CD4-positive, alpha-beta memory T cell (primary cell): ENCODE measurements at regions not wholly inside any gene's neighbourhood (a gene's known extent, or its start where the extent isn't known, plus 50 kb on each side); places are given as distances from the start of the nearest gene placed in this dataset.
"Not testable (repeated sequence)": the region's sequence is repeated elsewhere in the genome, so short reads cannot be mapped to it uniquely, and the experiment has no call there.

Experiments
- CTCF ChIA-PET: fragments of 350-600 bp; sonication (Branson Sonifier 250); formaldehyde crosslinking; loops from one replicate; lab custom pipeline; 2021; ENCODE audit warnings: inconsistent platforms; ENCODE audit not compliant: partially characterized antibody; lab: Charles Lee
- POLR2A ChIA-PET: fragments of 350-600 bp; sonication (Branson Sonifier 250); formaldehyde crosslinking; loops from one replicate; lab custom pipeline; 2021; ENCODE audit not compliant: partially characterized antibody; lab: Charles Lee
- DNase-seq, 5 donors: peaks; one replicate each; pipeline versions ENCODE4 v3.0.0 to v3.0.0-alpha.2; 2020 to 2022; ENCODE audit warnings: mixed read lengths in 1 of 5
- H3K27ac ChIP-seq: one replicate; pipeline ENCODE4 v1.7.0; 2013; ENCODE audit warnings: low read depth, low read length
- H3K27me3 ChIP-seq: 2 replicates; pipeline ENCODE4 v1.7.0; 2013; ENCODE audit warnings: mild to moderate bottlenecking, low read length, moderate library complexity; ENCODE audit not compliant: insufficient read depth
- H3K36me3 ChIP-seq: 2 replicates; pipeline ENCODE4 v1.7.0; 2013; ENCODE audit warnings: mild to moderate bottlenecking, low read length, moderate library complexity; ENCODE audit not compliant: insufficient read depth
- H3K4me1 ChIP-seq: 2 replicates; pipeline ENCODE4 v1.7.0; 2013; ENCODE audit warnings: mild to moderate bottlenecking, low read length, moderate library complexity; ENCODE audit not compliant: insufficient read depth
- H3K4me3 ChIP-seq, 2 donors: one replicate each; pipeline ENCODE4 v1.7.0; 2013; ENCODE audit warnings: low read length in 2 of 2, mild to moderate bottlenecking in 1 of 2
- H3K9me3 ChIP-seq, 2 donors: one replicate each; pipeline ENCODE4 v1.7.0; 2013; ENCODE audit warnings: low read length in 2 of 2, control low read depth in 1 of 2; ENCODE audit not compliant: control insufficient read depth in 1 of 2
- H3K27ac Mint-ChIP-seq, 7 donors: one replicate each; pipeline ENCODE4 v1.8.0; 2020 to 2021; ENCODE audit warnings: mixed read lengths in 7 of 7, mild to moderate bottlenecking in 6 of 7, inconsistent platforms in 3 of 7, moderate library complexity in 3 of 7
- H3K27me3 Mint-ChIP-seq, 2 donors: one replicate each; pipeline ENCODE4 v1.8.0; 2020 to 2021; ENCODE audit warnings: mixed read lengths in 2 of 2
- H3K36me3 Mint-ChIP-seq, 2 donors: one replicate each; pipeline ENCODE4 v1.8.0; 2020 to 2021; ENCODE audit warnings: mixed read lengths in 2 of 2, inconsistent platforms in 1 of 2, mild to moderate bottlenecking in 1 of 2
- H3K4me1 Mint-ChIP-seq, 4 donors: one replicate each; pipeline ENCODE4 v1.8.0; 2020 to 2021; ENCODE audit warnings: mixed read lengths in 4 of 4, mild to moderate bottlenecking in 1 of 4
- H3K4me3 Mint-ChIP-seq, 8 donors: one replicate each; pipeline ENCODE4 v1.8.0; 2020 to 2021; ENCODE audit warnings: mixed read lengths in 8 of 8, mild to moderate bottlenecking in 7 of 8, moderate library complexity in 6 of 8, inconsistent platforms in 3 of 8
- H3K9me3 Mint-ChIP-seq, 8 donors: one replicate each; pipeline ENCODE4 v1.8.0; 2020 to 2021; ENCODE audit warnings: mixed read lengths in 8 of 8, mild to moderate bottlenecking in 5 of 8, inconsistent platforms in 3 of 8, moderate library complexity in 1 of 8
- intact Hi-C: fragments of 100-400 bp; cut with micrococcal nuclease; formaldehyde crosslinking; loops from one replicate; pipeline ENCODE4 v1.15.1; 2023

DNA sequence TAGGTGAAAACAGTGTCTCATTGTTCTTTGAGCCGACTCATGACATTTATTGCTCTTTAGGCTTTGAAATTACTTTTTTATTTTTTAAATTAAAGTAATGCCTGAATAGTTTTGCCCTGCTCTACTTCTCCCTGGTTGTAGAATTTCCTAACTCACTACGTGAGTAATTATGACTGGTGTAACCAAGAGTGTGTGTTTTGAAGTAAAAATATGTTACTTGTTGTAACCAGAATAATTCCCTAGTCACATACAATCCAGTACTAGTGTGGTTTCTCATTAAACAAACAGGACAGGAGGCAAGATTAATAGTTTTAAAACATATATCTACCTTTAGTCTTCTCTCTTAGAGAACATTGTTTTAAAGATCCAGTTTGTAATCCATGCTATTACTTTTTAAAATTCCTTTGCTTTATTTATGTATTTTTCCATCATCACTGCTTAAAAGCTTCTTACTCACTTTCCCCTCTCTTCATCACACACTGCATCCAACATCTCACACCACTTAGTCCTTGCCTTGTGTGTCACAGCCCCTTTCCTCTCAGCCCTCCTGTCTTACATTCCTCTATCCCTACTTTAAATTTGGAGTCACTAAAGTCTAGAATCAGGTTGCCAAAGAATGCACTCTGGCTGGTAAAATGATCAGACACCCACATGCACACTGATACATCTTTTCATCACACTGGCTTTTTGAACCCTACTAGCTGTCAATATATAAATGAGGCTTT, 219.7 kb downstream of the WNT5A start:
- Mint-ChIP-seq H3K4me1 (no peaks in the 10 kb centered on the region), H3K9me3 (peaks cover 0 to 9% (median 0%) of the 10 kb centered on the region in 8 donors), H3K36me3 (no peaks in the 10 kb centered on the region), H3K4me3 (no peak overlapping the region), H3K27me3 (peaks cover 0 to 2% of the 10 kb centered on the region in 2 donors), H3K27ac (no peak overlapping the region)
- Histone ChIP-seq H3K27me3 (no peaks in the 10 kb centered on the region), H3K27ac (no peak overlapping the region), H3K4me1 (no peaks in the 10 kb centered on the region), H3K4me3 (no peak overlapping the region), H3K36me3 (no peaks in the 10 kb centered on the region), H3K9me3 (no peaks in the 10 kb centered on the region)
- DNase-seq, result no peak
- ChIA-PET POLR2A (no interaction called here), CTCF (no interaction called here)
- intact Hi-C loops, result no loop called here

DNA sequence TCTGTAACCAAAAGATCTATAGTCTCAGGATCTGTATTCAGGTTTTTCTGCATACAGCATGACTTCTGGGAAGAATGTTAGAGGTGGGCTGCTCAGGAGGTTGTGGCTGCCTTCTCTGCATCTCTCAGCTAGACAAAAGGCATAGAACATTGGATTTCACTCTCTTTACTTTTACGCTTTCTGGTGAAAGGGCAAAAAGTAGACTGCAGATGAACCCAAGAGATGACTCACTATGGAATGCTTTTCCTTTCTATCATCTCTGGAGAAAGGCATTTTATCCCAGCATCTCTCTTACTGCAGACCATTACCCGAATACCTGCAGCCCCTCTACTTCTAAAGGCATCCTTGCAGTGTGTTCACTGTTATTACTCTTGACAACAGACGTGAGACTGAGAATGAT, 222.2 kb downstream of the WNT5A start:
- no peak overlapping the region for H3K27ac Mint-ChIP-seq
- ChIA-PET POLR2A (no interaction called here), CTCF (no interaction called here)
- H3K4me1 Mint-ChIP-seq, result no peaks in the 10 kb centered on the region
- DNase-seq, result no peak
- Histone ChIP-seq H3K27me3 (no peaks in the 10 kb centered on the region), H3K27ac (no peak overlapping the region), H3K36me3 (no peaks in the 10 kb centered on the region), H3K4me1 (no peaks in the 10 kb centered on the region), H3K4me3 (no peak overlapping the region), H3K9me3 (no peaks in the 10 kb centered on the region)
- intact Hi-C loops, result no loop called here
- no peaks in the 10 kb centered on the region for H3K36me3 Mint-ChIP-seq
- H3K9me3 Mint-ChIP-seq, result peaks cover 0 to 7% (median 2%) of the 10 kb centered on the region in 8 donors
- H3K4me3 Mint-ChIP-seq, result no peak overlapping the region
- H3K27me3 Mint-ChIP-seq, result peaks cover 0 to 2% of the 10 kb centered on the region in 2 donors

DNA sequence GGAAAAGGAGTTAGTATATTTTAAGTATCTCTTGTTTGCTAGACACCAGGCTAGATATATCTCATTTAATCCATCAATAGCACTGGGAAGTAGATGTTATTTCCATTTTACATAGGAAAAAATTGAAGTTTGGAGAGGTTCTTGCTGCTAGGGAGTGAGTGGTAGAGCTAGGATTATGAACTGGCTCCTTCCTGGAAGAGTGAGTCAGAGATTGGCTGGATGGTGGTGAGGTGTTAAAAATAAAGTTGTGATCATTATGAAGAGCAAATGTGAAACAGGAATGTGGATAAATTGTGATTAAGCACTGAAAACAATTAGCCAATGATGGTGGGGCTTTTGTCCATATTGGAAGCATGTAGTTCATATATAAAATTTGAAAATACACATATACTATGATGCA, 234.2 kb downstream of the WNT5A start:
- Mint-ChIP-seq H3K4me1 (no peaks in the 10 kb centered on the region), H3K27me3 (peaks cover 0 to 2% of the 10 kb centered on the region in 2 donors), H3K4me3 (no peak overlapping the region), H3K27ac (no peak overlapping the region), H3K9me3 (peaks cover 1 to 19% (median 7%) of the 10 kb centered on the region in 8 donors), H3K36me3 (no peaks in the 10 kb centered on the region)
- ChIA-PET POLR2A (no interaction called here), CTCF (no interaction called here)
- Histone ChIP-seq H3K36me3 (no peaks in the 10 kb centered on the region), H3K27ac (no peak overlapping the region), H3K4me1 (no peaks in the 10 kb centered on the region), H3K27me3 (no peaks in the 10 kb centered on the region), H3K9me3 (no peaks in the 10 kb centered on the region), H3K4me3 (no peak overlapping the region)
- DNase-seq, result no peak
- intact Hi-C loops, result no loop called here

DNA sequence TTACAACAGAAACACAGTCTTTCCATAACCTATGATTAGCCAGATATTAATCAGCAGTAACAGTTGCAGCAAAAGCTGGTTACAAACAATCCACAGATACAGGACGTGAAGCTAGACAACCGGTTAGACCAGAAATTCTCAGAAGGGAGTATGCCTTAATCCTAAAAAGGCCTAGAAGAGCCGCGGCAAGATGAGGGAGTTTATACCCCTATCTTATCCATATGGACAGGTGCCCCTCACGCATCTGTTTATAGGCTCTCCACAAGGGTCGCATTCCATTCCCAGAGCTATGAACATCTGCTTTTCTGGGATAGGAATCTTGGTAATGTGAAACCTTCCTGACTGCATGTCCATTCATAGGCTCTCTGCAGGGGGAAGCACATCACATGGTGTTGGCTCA, 237.9 kb downstream of the WNT5A start:
- POLR2A ChIA-PET, DNase-seq, H3K36me3 Mint-ChIP-seq, H3K27me3 Mint-ChIP-seq, H3K27ac Mint-ChIP-seq, H3K4me1 Mint-ChIP-seq, H3K27me3 ChIP-seq, intact Hi-C loops, H3K27ac ChIP-seq, H3K36me3 ChIP-seq, H3K9me3 ChIP-seq, H3K4me3 ChIP-seq, CTCF ChIA-PET, H3K4me3 Mint-ChIP-seq, H3K4me1 ChIP-seq: not testable (repeated sequence)
- peaks cover 1 to 22% (median 8%) of the 10 kb centered on the region in 8 donors for H3K9me3 Mint-ChIP-seq

DNA sequence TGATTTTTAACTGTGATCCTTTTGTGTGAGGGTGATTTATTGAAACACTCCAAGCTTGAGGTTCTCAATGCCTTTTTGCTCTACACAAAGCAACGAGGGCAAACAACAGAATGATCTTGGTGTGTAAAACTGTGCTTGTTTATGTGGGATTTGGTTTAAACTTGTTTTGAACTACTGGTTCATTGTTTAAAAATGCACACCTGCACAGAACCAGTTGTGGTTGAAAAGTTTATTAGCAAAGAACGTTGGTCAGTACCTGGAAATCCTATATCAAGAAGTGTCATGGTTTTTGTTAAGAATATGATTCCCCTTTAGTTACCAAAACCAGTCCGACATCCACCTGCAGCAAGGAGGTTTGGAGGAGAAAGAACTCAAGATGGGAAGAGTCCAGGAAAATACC, 239.4 kb downstream of the WNT5A start:
- Mint-ChIP-seq H3K4me3 (no peak overlapping the region), H3K36me3 (no peaks in the 10 kb centered on the region), H3K4me1 (no peaks in the 10 kb centered on the region), H3K27me3 (no peaks in the 10 kb centered on the region), H3K9me3 (peaks cover 1 to 22% (median 8%) of the 10 kb centered on the region in 8 donors), H3K27ac (no peak overlapping the region)
- CTCF ChIA-PET, result no interaction called here
- POLR2A ChIA-PET, result no interaction called here
- DNase-seq, result no peak
- Histone ChIP-seq H3K27me3 (no peaks in the 10 kb centered on the region), H3K27ac (no peak overlapping the region), H3K9me3 (no peaks in the 10 kb centered on the region), H3K4me3 (no peak overlapping the region), H3K4me1 (no peaks in the 10 kb centered on the region), H3K36me3 (no peaks in the 10 kb centered on the region)
- intact Hi-C loops, result no loop called here

- Mint-ChIP-seq H3K9me3 (peaks cover 0 to 22% (median 7%) of the 10 kb centered on the region in 8 donors), H3K36me3 (peaks cover 0 to under 1% of the 10 kb centered on the region in 2 donors), H3K27me3 (no peaks in the 10 kb centered on the region), H3K4me3 (no peak overlapping the region), H3K27ac (no peak overlapping the region), H3K4me1 (no peaks in the 10 kb centered on the region)
- no peaks in the 10 kb centered on the region for H3K36me3 ChIP-seq
- ChIA-PET POLR2A (no interaction called here), CTCF (no interaction called here)
- no peaks in the 10 kb centered on the region for H3K4me1 ChIP-seq
- H3K9me3 ChIP-seq, result no peaks in the 10 kb centered on the region
- no peak overlapping the region for H3K4me3 ChIP-seq
- DNase-seq, result no peak
- no peaks in the 10 kb centered on the region for H3K27me3 ChIP-seq
- intact Hi-C loops, result no loop called here
- H3K27ac ChIP-seq, result no peak overlapping the region
These were observed 241.1 kb downstream of the WNT5A start for GRCh38 chr3:55246033-55246432.

DNA sequence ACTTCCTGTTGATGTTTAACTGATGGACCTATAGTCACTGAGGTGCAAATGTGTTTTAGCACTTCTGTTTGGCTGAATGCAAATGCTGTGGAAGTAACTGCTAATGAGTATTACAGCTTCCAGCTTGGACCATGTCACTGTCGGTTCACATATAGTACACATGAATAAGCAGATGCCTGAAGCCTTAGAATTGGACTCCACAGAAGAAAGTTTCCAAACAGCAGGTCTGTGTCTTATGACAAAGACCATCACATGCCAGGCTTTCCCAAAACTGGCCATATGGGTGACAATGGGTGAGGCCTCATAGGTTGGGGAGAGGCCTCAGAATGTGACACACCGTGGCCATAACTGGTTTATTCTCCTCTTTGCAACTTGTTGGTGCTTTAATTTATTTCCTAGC, 241.8 kb downstream of the WNT5A start:
- H3K4me3 ChIP-seq, result no peak overlapping the region
- H3K36me3 ChIP-seq, result no peaks in the 10 kb centered on the region
- no peak overlapping the region for H3K27ac ChIP-seq
- no peak overlapping the region for H3K4me3 Mint-ChIP-seq
- ChIA-PET CTCF (no interaction called here), POLR2A (no interaction called here)
- H3K9me3 ChIP-seq, result no peaks in the 10 kb centered on the region
- H3K4me1 ChIP-seq, result no peaks in the 10 kb centered on the region
- H3K27me3 ChIP-seq, result no peaks in the 10 kb centered on the region
- no peak overlapping the region for H3K27ac Mint-ChIP-seq
- intact Hi-C loops, result no loop called here
- peaks cover 0 to 22% (median 7%) of the 10 kb centered on the region in 8 donors for H3K9me3 Mint-ChIP-seq
- no peaks in the 10 kb centered on the region for H3K4me1 Mint-ChIP-seq
- H3K27me3 Mint-ChIP-seq, result no peaks in the 10 kb centered on the region
- H3K36me3 Mint-ChIP-seq, result peaks cover 0 to 3% of the 10 kb centered on the region in 2 donors
- DNase-seq, result no peak
